ENCODE measurements at regions not wholly inside any gene's neighbourhood (a gene's known extent, or its start where the extent isn't known, plus 50 kb on each side); places are given as distances from the start of the nearest gene placed in this dataset.

DNA sequence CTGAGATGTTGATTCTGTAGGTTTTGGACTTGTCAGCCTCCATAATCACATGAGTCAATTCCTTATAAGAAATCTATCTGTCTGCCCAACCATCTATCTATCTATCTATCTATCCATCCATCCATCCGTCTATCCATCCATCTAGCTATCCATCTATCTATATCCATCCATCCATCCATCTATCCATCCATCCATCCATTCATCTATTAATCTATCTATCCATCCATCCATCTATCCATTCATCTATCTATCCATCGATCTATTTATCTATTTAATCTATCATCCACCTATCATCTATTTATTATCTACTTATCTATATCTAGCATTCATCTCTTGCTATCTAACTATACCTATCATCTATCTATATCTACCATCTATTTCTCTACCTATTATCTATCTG, 357.2 kb upstream of the ZNF507 start:
- no peak for TF ChIP-seq POLR2A (IDR thresholded peaks at IDR 0.05)
- TF ChIP-seq, protein P1, sequence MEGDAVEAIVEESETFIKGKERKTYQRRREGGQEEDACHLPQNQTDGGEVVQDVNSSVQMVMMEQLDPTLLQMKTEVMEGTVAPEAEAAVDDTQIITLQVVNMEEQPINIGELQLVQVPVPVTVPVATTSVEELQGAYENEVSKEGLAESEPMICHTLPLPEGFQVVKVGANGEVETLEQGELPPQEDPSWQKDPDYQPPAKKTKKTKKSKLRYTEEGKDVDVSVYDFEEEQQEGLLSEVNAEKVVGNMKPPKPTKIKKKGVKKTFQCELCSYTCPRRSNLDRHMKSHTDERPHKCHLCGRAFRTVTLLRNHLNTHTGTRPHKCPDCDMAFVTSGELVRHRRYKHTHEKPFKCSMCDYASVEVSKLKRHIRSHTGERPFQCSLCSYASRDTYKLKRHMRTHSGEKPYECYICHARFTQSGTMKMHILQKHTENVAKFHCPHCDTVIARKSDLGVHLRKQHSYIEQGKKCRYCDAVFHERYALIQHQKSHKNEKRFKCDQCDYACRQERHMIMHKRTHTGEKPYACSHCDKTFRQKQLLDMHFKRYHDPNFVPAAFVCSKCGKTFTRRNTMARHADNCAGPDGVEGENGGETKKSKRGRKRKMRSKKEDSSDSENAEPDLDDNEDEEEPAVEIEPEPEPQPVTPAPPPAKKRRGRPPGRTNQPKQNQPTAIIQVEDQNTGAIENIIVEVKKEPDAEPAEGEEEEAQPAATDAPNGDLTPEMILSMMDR (IDR thresholded peaks at IDR 0.05) = no peak
- TF ChIP-seq POLR2AphosphoS5 (IDR thresholded peaks at IDR 0.05; ENCODE audit: insufficient read depth in 1 of 2, low read depth in 1 of 2) = no peak
